Erythroblast (primary cell): ENCODE measurements at regions not wholly inside any gene's neighbourhood (a gene's known extent, or its start where the extent isn't known, plus 50 kb on each side); places are given as distances from the start of the nearest gene placed in this dataset.

Source experiments
- GATA1 ChIP-seq: IDR thresholded peaks from 2 replicates; pipeline ENCODE4 v1.6.1; 2011; ENCODE audit warnings: low read depth, mild to moderate bottlenecking, control low read depth, low read length, moderate library complexity
- POLR2A ChIP-seq: IDR thresholded peaks from 2 replicates; pipeline ENCODE4 v1.6.1; 2011; ENCODE audit warnings: mild to moderate bottlenecking, low read length

DNA sequence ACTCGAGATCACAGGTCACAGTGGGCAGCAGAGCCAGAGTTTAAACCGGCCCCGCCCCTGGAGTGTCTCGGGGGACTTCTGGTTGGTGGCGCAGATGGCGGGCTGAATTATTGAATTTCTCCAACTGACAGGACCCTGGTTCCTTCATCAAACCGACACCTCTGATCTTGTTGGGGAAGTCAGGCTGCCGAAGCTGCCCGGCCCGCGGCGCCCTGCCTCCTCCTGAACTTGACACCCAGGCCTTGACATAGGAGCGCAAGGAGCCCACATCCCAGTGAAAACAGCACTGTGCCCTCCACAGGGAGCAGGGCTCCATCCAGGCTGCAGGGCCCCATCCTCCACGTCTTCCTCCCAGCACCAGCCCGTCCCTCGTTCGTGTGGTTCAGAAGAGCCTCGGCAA lies 105.2 kb downstream of the OLFM1 start:
- TF ChIP-seq POLR2A (no peak), GATA1 (no peak)
